Loucy (cell line): ENCODE measurements at regions not wholly inside any gene's neighbourhood (a gene's known extent, or its start where the extent isn't known, plus 50 kb on each side); places are given as distances from the start of the nearest gene placed in this dataset.

ENCODE experiments used
- EZH2phosphoT487 ChIP-seq: fragments of 200-600 bp; IDR thresholded peaks from 2 replicates; pipeline ENCODE4 v1.6.1; 2018; ENCODE audit warnings: antibody characterized with exemption, mild to moderate bottlenecking, moderate library complexity, borderline replicate concordance
- TF ChIP-seq, protein P1 (sequence below): fragments of 200-600 bp; sonication (generic); conservative IDR thresholded peaks from 2 replicates; pipeline ENCODE4 v1.5.1; 2014; ENCODE audit warnings: mild to moderate bottlenecking, antibody characterized with exemption, low read length

DNA sequence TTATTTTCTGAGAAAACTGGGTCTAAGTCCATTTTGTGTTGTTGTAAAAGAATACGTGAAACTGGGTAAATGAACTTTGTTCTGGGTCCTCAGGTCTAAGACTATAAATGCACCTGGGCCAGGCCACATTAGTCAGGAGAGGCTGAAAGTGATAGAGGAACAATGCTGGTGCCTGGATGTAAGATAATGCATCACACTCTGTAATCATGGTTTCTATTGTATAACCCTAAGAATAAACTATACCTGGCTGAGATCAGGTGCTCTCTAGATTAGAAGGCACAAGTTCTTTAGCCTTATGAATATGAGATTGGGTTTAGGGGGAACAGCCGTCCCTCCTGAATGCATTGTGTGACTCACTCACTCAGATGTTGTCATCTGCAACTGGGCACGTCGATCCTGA lies 675.5 kb downstream of the HTR1A start:
- TF ChIP-seq, protein P1, sequence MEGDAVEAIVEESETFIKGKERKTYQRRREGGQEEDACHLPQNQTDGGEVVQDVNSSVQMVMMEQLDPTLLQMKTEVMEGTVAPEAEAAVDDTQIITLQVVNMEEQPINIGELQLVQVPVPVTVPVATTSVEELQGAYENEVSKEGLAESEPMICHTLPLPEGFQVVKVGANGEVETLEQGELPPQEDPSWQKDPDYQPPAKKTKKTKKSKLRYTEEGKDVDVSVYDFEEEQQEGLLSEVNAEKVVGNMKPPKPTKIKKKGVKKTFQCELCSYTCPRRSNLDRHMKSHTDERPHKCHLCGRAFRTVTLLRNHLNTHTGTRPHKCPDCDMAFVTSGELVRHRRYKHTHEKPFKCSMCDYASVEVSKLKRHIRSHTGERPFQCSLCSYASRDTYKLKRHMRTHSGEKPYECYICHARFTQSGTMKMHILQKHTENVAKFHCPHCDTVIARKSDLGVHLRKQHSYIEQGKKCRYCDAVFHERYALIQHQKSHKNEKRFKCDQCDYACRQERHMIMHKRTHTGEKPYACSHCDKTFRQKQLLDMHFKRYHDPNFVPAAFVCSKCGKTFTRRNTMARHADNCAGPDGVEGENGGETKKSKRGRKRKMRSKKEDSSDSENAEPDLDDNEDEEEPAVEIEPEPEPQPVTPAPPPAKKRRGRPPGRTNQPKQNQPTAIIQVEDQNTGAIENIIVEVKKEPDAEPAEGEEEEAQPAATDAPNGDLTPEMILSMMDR: no peak
- TF ChIP-seq EZH2phosphoT487: no peak
